ENCODE measurements at regions not wholly inside any gene's neighbourhood (a gene's known extent, or its start where the extent isn't known, plus 50 kb on each side); places are given as distances from the start of the nearest gene placed in this dataset.
"Not testable (repeated sequence)": the region's sequence is repeated elsewhere in the genome, so short reads cannot be mapped to it uniquely, and the experiment has no call there.

GRCh38 chr18:59848002-59848401 is 51.8 kb upstream of the PMAIP1 start:
- DNase-seq = no peak

- not testable (repeated sequence) for DNase-seq
Observed at GRCh38 chr18:59847491-59847846, 52.3 kb upstream of the PMAIP1 start.

DNA sequence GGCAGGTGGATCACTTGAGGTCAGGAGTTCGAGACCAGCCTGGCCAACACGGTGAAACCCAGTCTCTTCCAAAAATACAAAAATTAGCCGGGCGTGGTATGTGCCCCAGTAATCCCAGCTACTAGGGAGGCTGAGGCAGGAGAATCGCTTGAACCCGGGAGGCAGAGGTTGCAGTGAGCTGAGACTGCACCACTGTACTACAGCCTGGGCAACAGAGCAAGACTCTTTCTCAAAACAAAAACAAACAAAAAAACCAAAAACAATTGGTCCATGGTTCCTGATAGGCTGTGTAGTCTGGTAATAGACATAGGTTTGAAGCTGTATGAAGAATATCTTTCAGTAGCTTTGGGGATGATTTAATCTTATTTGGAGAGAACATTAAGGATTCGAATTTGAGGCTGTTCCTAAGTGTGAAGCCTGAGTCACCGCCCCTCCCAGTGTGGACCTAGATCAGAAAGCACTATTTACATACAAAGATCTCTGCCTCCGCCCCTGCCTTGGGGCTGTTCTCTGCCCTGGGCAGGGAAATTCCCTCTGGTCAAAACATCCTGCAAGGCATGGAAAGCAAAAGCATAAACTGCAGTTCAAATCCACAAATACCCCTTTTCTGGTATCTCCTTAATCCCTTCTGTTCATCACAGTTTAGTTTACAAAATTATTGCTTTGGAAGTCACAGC is 52.8 kb upstream of the PMAIP1 start:
- no peak for DNase-seq

DNA sequence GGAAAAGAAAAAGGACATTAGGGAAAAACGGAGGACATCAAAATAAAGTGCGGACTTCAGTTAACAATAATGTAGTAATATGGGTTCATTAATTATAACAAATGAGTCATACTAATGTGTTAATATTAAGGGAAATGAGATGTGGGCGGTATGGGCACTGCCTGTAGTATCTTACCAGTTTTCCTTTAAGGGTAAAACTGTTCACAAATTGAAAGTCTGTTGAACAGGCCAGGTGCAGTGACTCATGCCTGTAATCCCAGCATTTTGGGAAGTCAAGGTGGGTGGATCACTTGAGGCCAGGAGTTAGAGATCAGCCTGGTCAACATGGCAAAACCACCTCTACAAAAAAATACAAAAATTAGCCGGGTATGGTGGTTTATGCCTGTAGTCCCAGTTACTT is 56.8 kb upstream of the PMAIP1 start:
- DNase-seq = no peak

- no peak for DNase-seq
Observed at GRCh38 chr18:59839931-59840685, 59.7 kb upstream of the PMAIP1 start.

DNA sequence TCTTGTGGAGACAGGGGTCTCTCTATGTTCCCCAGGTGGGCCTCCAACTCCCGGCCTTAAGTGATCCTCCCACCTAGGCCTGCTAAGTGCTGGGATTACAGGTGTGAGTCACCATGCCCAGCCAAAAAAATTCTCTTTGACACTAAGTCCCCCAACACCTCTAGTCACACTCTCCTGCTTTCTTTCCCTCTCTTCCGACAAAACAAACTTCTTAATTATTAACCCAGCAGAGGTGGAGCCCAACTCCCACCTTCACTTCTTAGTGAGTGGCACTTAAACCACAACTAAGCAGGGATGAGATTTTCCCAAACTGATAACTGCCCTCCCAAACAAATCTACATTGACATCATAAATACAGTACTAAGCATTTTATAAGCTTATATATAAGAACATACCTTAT is 60.5 kb upstream of the PMAIP1 start:
- no peak for DNase-seq

- peak; percentile 73 for DNase-seq
Observed at GRCh38 chr18:59837586-59837985, 62.2 kb upstream of the PMAIP1 start.

DNA sequence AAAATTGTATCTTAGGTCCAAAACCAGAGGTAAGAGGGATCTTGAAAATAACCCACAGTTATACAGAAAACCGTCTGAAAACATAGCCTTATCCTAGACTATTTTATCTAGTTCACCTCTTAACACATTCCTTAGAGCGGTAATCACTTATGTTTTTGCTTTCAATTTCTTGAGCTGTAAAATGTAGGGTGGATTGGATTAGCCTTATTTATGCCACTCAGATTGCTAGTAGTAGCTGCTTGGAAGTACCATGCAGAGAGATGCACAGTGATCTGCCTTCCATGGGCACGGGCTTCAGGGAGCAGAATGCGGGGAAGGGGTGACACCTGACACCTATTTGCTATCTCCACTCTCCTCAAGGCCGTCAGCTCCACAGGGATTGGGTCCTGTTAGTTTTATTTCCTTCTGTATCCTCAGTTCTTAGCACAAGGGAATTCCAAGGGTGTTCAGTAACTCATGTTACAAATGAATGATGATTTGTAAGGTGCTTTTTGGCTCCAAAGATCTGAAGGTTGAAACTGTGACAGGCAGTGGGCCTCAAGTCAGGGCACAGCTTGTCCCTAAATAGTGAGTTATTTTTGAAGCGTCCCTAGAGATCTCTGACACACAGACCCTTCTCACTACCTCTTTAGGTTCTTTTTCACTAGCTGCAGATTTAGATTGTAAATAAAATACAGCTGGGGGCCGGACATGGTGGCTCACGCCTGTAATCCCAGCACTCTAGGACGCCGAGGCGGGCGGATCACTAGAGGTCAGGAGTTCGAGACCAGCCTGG is 64.0 kb upstream of the PMAIP1 start:
- DNase-seq = no peak

- no peak for DNase-seq
Observed at GRCh38 chr18:59834267-59834666, 65.5 kb upstream of the PMAIP1 start.

DNA sequence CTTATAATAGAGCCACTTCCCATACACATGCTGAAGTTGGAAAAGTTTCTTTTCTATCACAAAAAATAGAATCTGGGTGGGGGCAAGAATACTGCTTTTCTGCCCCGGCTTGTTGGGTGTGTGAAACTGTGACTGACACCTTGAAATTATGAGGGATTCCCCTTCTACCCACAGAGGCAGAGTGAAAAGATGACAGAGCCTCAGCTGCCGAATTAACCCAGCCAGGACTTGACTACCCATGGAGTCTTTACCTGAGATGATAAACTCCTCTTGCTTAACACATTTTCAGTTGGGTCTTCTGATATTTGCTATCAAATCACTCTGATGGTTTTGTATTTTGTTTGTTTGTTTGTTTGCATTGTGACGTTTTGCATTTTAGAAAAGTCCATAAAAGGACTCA is 66.0 kb upstream of the PMAIP1 start:
- DNase-seq = no peak

DNA sequence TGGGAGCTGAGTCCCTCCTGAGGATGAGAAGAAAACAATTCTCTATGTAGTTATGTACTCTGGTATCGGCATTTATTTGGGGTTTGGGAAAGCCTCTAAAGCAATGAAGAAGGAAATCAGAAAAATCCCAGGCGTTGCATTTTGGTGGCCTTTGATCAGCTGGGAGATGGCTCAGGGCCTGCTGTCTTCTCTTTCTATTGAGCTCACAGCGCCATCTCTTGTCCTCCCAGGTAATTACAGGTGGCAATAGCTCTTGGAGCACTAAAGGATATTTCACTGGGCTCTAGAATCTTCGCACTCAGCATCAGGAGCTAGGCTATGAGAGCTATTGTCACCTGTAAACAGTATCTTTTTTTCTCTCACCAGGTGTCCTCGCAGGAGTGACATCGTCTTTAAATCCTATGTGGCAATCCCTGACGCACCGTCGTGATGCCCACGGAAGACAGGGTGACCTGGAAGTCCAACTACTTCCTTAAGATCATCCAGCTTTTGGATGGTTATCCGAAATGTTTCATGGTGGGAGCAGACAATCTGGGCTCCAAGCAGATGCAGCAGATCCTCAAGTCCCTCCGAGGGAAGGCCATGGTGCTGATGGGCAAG is 76.1 kb upstream of the PMAIP1 start:
- peak; percentile 37 for DNase-seq

GRCh38 chr18:59822612-59823550 is 76.9 kb upstream of the PMAIP1 start:
- no peak for DNase-seq

DNA sequence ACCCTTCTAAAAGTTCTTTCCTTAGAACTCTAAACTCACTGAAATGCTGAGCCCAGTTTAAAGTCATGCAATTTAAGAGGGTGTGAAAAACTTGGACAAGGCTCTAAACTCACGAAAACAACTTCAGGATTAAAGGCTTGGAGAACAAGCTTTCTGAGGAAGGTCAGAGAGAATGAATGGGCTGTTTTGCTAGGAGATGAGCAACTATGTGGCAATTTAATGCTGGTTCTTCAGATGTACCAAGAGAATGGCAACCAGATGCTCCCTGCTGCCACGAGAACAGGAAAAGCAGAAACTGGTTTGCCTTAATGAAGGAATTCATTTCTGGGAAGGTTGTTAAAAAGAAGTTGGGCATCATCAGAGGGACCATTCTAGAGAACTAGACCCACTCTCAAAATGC is 77.8 kb upstream of the PMAIP1 start:
- no peak for DNase-seq

DNA sequence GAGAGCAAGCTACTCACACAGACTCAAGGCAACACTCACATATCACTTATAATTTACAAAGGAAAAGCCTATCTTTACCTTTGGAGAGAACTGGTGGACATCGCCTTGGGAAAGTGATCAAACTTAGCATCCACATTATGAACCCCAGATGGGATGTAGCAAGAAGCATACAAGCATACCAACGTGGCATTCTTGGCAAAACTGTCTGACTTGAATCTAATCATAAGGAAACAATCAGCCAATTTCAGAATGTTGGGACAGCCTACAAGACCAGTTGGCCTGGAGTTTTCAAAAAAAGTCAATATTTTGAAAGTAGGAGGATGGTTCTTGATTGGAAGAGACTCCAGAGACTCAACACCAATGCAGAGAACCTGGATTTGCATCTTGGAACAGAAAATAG is 79.1 kb upstream of the PMAIP1 start:
- DNase-seq = no peak

- DNase-seq = no peak
Observed at GRCh38 chr18:59818769-59819168, 81.0 kb upstream of the PMAIP1 start.

DNA sequence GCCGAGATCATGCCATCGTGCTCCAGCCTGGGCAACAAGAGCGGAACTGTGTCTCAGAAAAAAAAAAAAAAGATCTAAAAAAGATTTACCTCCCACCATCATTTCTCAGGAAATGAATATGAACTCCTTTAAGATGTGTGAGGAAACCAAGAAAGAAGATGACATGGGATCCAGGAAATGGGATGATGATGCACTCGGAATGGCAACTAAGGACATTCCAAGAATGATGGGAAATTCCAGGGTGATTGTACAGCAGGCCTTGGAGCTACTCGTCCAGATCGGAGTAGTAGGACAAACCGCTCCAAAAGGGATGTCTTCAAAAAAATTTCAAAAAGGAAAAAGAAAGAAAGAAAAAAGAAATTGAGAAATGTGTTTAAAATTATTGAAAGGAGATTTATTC is 84.9 kb upstream of the PMAIP1 start:
- DNase-seq = no peak

GRCh38 chr18:59813942-59814341 is 85.9 kb upstream of the PMAIP1 start:
- DNase-seq = no peak

DNA sequence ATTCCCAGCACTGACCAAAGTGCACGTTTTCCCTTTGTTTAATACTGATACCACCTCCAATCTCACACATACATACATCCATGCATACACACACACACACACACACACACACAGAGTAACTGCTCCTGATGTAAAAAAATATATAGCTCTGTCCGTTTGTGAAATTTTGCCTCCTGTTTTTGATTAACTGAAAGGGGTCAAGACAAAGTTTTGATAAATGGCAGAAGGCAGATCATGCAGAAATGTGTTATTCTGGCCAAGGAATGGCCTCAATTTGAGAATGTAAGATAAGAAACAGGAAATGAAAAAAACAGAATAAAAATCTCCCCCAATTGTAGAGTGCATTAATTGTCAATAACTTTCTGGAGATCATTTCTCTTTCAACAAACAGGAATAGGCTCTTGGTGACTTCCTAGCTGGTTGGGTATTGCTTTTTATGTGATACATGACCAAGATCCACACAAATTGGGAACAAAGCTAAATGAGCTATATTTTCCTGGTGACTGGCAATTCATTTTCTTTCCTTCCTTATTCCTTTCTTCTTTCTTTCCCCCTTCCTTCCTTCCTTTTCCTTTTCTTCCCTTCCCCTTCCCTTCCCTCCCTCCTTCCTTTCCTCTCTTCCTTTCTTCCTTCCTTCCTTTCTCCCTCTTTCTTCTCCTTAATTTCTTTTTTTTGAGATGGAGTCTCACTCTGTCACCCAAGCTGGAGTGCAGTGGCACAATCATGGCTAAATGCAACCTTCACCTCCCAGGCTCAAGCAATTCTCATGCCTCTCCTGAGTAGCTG is 88.9 kb upstream of the PMAIP1 start:
- DNase-seq = no peak

GRCh38 chr18:59810183-59810582 is 89.6 kb upstream of the PMAIP1 start:
- no peak for DNase-seq

DNA sequence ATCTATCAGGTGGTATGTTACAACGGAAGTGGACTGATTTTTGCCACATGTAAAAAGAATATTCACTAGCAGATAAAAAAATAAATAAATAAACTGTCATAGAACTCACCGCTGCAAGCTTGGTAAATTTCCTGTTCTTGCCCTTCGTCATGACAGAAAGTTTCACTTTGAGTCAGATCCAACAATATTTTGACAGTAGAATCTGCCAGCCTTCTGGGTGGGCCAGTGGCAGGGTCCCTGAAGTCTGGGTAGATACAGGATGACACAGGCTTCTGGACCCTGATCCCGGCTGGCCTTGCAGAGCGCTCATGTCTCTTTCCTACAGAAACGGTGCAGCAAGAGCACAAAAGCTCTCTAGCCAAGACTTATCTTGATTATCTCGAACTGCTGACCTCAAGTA is 97.8 kb upstream of the PMAIP1 start:
- DNase-seq = peak; percentile 16

DNA sequence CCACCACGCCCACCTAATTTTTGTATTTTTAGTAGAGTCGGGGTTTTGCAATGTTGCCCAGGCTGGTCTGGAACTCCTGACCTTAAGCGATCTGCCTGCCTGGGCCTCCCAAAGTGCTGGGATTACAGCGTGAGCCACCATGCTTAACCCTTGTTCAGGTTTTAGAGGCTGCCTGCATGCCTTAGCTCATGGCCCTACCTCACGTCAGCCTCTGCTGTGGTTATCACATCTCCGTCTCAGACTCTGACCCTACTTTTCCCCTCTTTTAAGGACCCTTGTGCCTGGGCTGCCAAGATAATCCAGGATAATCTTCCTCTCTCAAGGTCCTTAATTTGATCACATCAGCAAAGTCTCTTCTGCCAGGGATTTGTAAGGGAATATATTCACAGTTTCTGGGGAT is 98.2 kb upstream of the PMAIP1 start:
- no peak for DNase-seq

- DNase-seq = no peak
Observed at GRCh38 chr18:59800897-59801296, 98.9 kb upstream of the PMAIP1 start.
